Heart right ventricle (tissue), 16 donors: ENCODE measurements at regions not wholly inside any gene's neighbourhood (a gene's known extent, or its start where the extent isn't known, plus 50 kb on each side); places are given as distances from the start of the nearest gene placed in this dataset.

Experiments used
- ATAC-seq, 8 donors: fragments of 200-7000 bp; cut with Tn5 transposase; one replicate each; pipeline ENCODE4 v1.9.1; 2020; ENCODE audit warnings: mild to moderate bottlenecking in 8 of 8, moderate library complexity in 8 of 8, moderate number of reproducible peaks in 1 of 8
- DNase-seq, 2 donors: peaks; one replicate each; pipeline ENCODE4 v3.0.0-alpha.2; 2020
- H3K27ac ChIP-seq, 10 donors: fragments of 200-600 bp; sonication (generic) in 2 of 10; one replicate each; pipeline versions ENCODE4 v1.5.0 to v1.8.0; 2020 to 2022; ENCODE audit warnings: mild to moderate bottlenecking in 3 of 10
- H3K27me3 ChIP-seq, 7 donors: fragments of 200-600 bp; one replicate each; pipeline ENCODE4 v1.8.0; 2021 to 2022; ENCODE audit warnings: mild to moderate bottlenecking in 2 of 7
- H3K36me3 ChIP-seq, 9 donors: fragments of 200-600 bp; sonication (generic) in 1 of 9; one replicate each; pipeline versions ENCODE4 v1.5.0 to v1.8.0; 2020 to 2022; ENCODE audit warnings: mild to moderate bottlenecking in 2 of 9
- H3K4me1 ChIP-seq, 9 donors: fragments of 200-600 bp; sonication (generic) in 1 of 9; one replicate each; pipeline versions ENCODE4 v1.5.0 to v1.8.0; 2020 to 2022; ENCODE audit warnings: mild to moderate bottlenecking in 4 of 9
- H3K4me3 ChIP-seq, 10 donors: fragments of 200-600 bp; sonication (generic) in 2 of 10; one replicate each; pipeline versions ENCODE4 v1.5.0 to v1.8.0; 2020 to 2022; ENCODE audit warnings: mild to moderate bottlenecking in 7 of 10, moderate library complexity in 2 of 10
- H3K9me3 ChIP-seq, 11 donors: fragments of 200-600 bp in 10 of 11; sonication (generic) in 2 of 11; one replicate each; pipeline versions ENCODE4 v1.5.0 to v1.8.0; 2013 to 2022; ENCODE audit warnings: mild to moderate bottlenecking in 2 of 11, control low read depth in 1 of 11, moderate library complexity in 1 of 11
- WGBS, 2 donors: extraction: QIAGEN DNeasy Blood & Tissue Kit; methylation state at CpG; one replicate each; pipeline ENCODE4 v1.1.7; 2013; ENCODE audit warnings: inconsistent platforms in 1 of 2; 5-methylcytosine and 5-hydroxymethylcytosine counted together
- intact Hi-C, 10 donors: fragments of 100-400 bp; cut with DNase I; formaldehyde crosslinking; loops; one replicate each; pipeline versions ENCODE4 v1.11.1 to v1.14.2; 2022
- TF ChIP-seq, protein P1 (sequence below), 9 donors: fragments of 200-600 bp; sonication (generic) in 2 of 9; IDR thresholded peaks; one replicate each; pipeline versions ENCODE4 v1.5.0 to v1.8.0; 2021 to 2022; ENCODE audit warnings: antibody characterized with exemption in 9 of 9, mild to moderate bottlenecking in 5 of 9, moderate library complexity in 1 of 9
- donor health status: Arrhythmogenic right ventricular cardiomyopathy.
- donor health status: ischemic (EF 13 %, LVEDD 7.1; RV severe dilation, severe dysfunction).
- donor health status: healthy with polysubstance abuse.
- donor health status: DM: no; HTN: yes; CAD: no.
- donor health status: DM: no; HTN: no; CAD: no.
- donor health status: ischemic (EF 25% LVEDD 6.9; RV normal size, moderate dysfunction).
- donor health status: ischemic (EF 25% LVEDD 5.7; RV mildly dilated, moderate dysfunction).
- donor health status: healthy.
- donor health status: DM: yes; HTN: yes; CAD: no.
- donor health status: Ischemic cardiomyopathy.
- donor health status: ischemic (EF 35%, LVEDD 5.7; RV mildly dilated, moderate dysfunction).
- donor health status: nonischemic (EF 11% LVEDD 7.7; RV severe dilation, severe dysfunction).
- donor health status: DM: yes; HTN: yes; CAD: no.
- donor health status: PGD.
- donor health status: ischemic (EF 29% LVEDD 5.4; RV normal size, mild dysfunction).
- donor health status: nonischemic (EF 23%, LVEDD 6.1; RV moderate dilation, normal function).

DNA sequence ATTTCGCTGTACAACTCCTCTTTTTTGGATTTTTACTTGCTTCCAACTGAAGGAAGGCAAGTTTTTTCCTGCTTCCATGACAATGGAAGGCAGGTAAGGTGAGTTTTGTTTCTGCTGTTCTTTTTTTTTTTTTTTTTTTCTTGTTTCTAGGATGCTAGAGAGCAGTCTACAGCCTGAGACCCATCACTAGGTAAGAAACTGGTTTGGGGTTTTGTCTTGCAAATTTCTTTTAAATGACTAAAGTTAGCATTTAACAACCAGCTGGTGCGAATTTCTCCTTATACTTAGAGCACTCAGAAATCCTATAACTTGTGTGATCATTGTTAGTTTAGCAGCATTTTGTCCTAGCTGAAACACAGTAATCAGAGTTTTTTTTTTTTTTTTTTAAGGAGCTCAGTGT lies 378.4 kb upstream of the CNKSR2 start:
- no peaks in the 10 kb centered on the region for H3K36me3 ChIP-seq
- 37 to 60% methylated on average over 2 of the region's 2 CpGs for WGBS, 2 donors
- ATAC-seq = no peak
- H3K4me1 ChIP-seq = no peaks in the 10 kb centered on the region
- H3K27me3 ChIP-seq = no peaks in the 10 kb centered on the region
- no peak for DNase-seq
- no peak overlapping the region for H3K27ac ChIP-seq
- TF ChIP-seq, protein P1, sequence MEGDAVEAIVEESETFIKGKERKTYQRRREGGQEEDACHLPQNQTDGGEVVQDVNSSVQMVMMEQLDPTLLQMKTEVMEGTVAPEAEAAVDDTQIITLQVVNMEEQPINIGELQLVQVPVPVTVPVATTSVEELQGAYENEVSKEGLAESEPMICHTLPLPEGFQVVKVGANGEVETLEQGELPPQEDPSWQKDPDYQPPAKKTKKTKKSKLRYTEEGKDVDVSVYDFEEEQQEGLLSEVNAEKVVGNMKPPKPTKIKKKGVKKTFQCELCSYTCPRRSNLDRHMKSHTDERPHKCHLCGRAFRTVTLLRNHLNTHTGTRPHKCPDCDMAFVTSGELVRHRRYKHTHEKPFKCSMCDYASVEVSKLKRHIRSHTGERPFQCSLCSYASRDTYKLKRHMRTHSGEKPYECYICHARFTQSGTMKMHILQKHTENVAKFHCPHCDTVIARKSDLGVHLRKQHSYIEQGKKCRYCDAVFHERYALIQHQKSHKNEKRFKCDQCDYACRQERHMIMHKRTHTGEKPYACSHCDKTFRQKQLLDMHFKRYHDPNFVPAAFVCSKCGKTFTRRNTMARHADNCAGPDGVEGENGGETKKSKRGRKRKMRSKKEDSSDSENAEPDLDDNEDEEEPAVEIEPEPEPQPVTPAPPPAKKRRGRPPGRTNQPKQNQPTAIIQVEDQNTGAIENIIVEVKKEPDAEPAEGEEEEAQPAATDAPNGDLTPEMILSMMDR (IDR thresholded peaks at IDR 0.05) = no peak
- intact Hi-C loops = no loop called here
- H3K9me3 ChIP-seq = no peaks in the 10 kb centered on the region
- H3K4me3 ChIP-seq = no peak overlapping the region

DNA sequence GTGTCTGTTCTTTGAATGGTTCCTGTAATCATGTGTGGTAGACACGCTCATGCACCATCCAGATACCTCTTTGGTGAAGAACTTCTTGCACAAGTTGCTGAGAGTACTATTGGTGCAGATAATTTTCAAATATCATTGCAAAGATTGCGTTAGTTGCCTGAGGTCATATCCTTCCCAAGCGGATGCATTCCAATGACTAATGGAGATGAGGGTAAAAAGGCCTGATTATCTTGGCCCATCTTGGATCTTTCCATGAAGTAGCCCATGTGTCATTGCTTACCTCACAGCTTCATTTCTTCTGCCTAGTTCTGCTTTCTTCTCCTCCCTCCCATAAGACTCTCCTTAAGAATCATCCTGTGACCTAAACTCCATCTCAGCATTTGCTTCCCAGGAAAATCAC lies 384.9 kb upstream of the CNKSR2 start:
- intact Hi-C loops = no loop called here
- Histone ChIP-seq H3K27me3 (no peaks in the 10 kb centered on the region), H3K4me1 (no peaks in the 10 kb centered on the region), H3K36me3 (no peaks in the 10 kb centered on the region), H3K4me3 (no peak overlapping the region), H3K9me3 (no peaks in the 10 kb centered on the region), H3K27ac (no peak overlapping the region)
- no peak for ATAC-seq
- WGBS, 2 donors = 87 to 92% methylated on average over 3 of the region's 3 CpGs
- DNase-seq = no peak
- TF ChIP-seq, protein P1 (IDR thresholded peaks at IDR 0.05) = no peak

DNA sequence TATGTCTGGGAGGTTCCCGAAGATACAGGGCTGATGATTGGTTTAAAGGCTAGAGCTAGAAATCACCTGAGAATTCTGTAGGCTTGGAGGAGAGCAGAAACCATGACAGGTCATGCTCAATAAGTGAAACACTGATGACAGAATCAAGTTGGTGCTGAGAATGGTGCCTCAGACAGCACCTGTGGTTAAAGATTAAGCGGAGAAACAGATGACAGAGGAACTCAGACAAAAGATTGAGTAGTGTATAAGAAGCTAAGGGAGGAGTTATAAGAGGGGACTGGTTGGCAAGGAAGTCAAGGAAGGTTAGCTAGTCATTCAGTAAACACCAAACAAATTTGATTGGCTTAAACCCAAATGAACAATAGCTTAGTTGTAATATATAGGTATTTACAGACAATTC lies 385.4 kb upstream of the CNKSR2 start:
- intact Hi-C loops = no loop called here
- DNase-seq (no peak), ATAC-seq (no peak)
- Histone ChIP-seq H3K4me3 (no peak overlapping the region), H3K27ac (no peak overlapping the region), H3K9me3 (no peaks in the 10 kb centered on the region), H3K27me3 (no peaks in the 10 kb centered on the region), H3K4me1 (no peaks in the 10 kb centered on the region), H3K36me3 (no peaks in the 10 kb centered on the region)
- TF ChIP-seq, protein P1 (IDR thresholded peaks at IDR 0.05) = no peak
- 67 to 76% methylated on average over 2 of the region's 2 CpGs for WGBS, 2 donors

DNA sequence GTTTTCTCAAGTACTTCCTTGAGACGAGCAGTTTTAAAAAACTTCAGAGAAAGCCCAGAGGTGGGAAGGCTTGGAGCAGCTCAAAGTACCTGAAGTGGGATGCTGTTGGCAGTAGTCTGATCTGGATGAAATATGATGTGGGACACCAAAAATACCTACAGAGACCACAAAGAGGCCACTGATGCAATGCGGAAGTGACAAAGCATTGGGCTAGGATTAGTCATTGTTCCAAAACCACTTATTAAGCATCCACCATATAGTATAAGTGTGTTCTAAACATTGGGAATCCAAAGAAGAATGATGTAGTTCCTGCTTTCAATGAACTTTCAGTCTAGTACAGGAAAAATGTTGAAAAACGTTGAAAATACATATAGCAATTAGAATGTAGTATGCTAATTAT lies 386.1 kb upstream of the CNKSR2 start:
- WGBS, 2 donors = 73 to 83% methylated on average over 3 of the region's 3 CpGs
- ATAC-seq (no peak), DNase-seq (no peak)
- no peaks in the 10 kb centered on the region for H3K27me3 ChIP-seq
- no peaks in the 10 kb centered on the region for H3K36me3 ChIP-seq
- H3K4me1 ChIP-seq = no peaks in the 10 kb centered on the region
- H3K9me3 ChIP-seq = no peaks in the 10 kb centered on the region
- H3K4me3 ChIP-seq = no peak overlapping the region
- H3K27ac ChIP-seq = no peak overlapping the region
- intact Hi-C loops = no loop called here
- TF ChIP-seq, protein P1 (IDR thresholded peaks at IDR 0.05) = no peak

DNA sequence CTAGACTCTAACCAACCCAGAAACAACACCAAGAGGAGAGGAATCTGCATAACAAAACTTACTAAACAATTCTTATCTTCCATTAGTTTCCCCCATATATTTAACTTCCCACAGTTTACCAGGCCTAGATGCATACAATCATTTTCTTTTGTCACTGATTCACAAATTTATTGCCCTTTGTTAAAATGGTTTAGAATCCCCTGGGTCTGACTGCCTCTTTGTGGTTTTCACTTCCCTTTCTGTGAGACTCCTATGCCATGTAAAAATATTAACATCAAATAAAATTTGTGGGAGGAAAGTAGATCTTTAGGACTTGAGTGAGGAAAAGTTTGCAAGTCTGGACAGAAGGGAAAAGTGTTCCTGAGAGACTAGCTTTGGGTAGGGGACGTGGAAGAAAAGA lies 393.8 kb upstream of the CNKSR2 start:
- H3K27ac ChIP-seq = no peak overlapping the region
- TF ChIP-seq, protein P1 (IDR thresholded peaks at IDR 0.05) = no peak
- 41 to 74% methylated on average over 1 of the region's 1 CpG for WGBS, 2 donors
- intact Hi-C loops = no loop called here
- no peaks in the 10 kb centered on the region for H3K4me1 ChIP-seq
- no peak overlapping the region for H3K4me3 ChIP-seq
- DNase-seq (no peak), ATAC-seq (no peak)
- no peaks in the 10 kb centered on the region for H3K27me3 ChIP-seq
- no peaks in the 10 kb centered on the region for H3K36me3 ChIP-seq
- no peaks in the 10 kb centered on the region for H3K9me3 ChIP-seq
